GM12874 (cell line): ENCODE measurements at regions not wholly inside any gene's neighbourhood (a gene's known extent, or its start where the extent isn't known, plus 50 kb on each side); places are given as distances from the start of the nearest gene placed in this dataset.
A peak's percentile ranks its signal among the peaks of the same experiment; 100 is the strongest.

Experiments used
- CTCF ChIP-seq: IDR thresholded peaks from 2 replicates; pipeline ENCODE4 v1.5.1; 2011; ENCODE audit warnings: low read depth, mild to moderate bottlenecking, control low read depth, low read length, moderate library complexity; ENCODE audit not compliant: insufficient read depth

DNA sequence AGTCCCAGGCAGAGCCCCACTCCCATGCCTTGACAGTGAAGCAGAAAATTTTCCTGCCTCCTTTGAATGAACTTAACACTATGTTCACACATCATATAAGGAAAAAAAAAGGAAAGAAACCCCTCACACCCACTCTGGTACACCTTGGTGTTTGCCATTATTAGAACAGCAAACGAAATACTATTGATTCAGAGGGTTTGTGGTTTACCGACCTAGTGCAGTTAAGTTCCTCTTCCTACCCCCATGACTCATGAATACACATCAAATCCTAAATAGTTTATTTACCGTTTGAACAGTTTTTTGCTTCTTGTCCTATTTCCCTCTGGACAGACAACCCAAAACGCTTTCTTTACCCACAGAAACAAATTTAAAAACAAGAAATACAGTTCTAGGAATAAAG is 237.7 kb downstream of the FOXA2 start:
- no peak for TF ChIP-seq CTCF

DNA sequence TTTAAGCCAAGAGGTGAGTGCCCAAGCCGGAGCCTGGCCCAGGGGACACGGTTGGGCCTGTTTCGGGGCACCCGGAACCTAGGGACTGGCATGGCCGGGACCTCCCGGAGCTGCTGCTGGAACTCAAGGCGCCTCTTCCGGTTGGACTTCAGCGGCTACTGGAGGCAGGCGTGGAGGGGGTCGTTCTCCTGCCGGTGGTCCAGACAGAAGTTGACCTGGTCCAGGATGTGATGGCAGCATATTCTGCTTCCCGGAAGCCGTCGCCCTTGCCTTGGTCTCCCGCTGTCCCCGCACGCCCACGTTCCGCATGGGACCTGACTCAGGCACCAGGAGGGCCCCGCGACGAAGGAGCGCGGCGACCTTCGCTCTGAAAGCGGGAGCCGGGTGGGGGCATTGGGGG is 240.8 kb downstream of the FOXA2 start:
- no peak for TF ChIP-seq CTCF

DNA sequence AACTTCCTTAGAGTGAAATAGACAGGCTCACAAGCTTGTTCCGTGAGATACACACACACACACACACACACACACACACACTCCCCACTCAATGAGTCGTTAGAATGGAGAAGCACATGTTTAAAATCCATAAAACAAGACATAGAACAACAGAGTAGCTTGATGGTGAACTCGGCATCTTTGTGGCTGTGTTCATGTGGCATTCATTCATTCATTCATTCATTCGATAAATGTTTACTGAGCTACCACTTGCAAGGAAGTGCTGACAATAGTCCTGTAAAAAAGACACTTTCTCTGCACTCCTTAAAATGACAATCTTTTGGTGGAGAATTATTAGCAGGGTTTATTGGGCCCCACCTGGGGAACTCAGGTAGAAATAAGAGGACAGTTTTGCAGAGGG is 242.0 kb downstream of the FOXA2 start:
- TF ChIP-seq CTCF = no peak

- TF ChIP-seq CTCF = no peak
Measured at GRCh38 chr20:22341508-22341907, 242.9 kb downstream of the FOXA2 start.

- no peak for TF ChIP-seq CTCF
Measured at GRCh38 chr20:22339946-22340345, 244.4 kb downstream of the FOXA2 start.

DNA sequence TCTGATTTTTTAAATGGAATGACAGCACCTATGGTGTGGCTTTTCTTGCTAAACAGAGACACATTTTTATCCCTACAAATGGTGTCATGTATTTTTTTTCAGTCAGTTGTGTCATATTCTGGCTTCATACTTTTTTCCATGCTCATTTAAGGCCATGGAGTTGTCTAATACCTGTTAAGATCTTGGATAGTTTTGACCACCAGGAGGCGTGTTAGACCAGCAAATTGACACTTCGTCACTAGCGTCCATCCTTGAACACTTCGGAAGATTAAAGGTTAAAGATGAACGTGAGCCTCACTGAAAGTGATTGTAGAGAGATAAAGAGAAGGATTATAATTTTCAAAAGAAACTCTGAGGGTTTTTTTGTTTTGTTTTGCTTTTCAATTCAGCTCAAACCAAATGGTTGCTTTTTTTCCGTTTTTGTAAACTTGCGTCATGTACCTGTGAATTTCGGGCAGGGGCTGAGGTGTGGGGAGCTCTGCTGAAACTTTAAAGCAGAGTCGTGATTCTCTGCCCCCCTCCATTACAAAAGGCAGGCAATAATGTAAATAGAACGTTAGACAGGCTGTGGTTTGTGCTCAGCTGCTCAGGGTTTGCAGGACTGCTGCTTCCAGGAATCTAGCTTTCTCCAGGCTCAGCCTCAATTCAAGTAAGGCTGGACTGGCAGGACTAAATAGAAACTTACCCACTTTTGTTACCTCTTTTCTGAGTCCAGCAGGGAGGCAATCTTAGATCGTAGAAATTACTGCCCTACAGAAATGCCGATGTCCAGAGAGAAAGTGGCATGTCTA is 245.1 kb downstream of the FOXA2 start:
- TF ChIP-seq CTCF = peak; percentile 64

GRCh38 chr20:22338140-22338708 is 246.1 kb downstream of the FOXA2 start:
- TF ChIP-seq CTCF = no peak
